SH-SY5Y (cell line): ENCODE measurements at regions not wholly inside any gene's neighbourhood (a gene's known extent, or its start where the extent isn't known, plus 50 kb on each side); places are given as distances from the start of the nearest gene placed in this dataset.

Source experiments
- GATA2 ChIP-seq: IDR thresholded peaks from 2 replicates; pipeline ENCODE4 v1.6.1; 2011; ENCODE audit warnings: mild to moderate bottlenecking, low read depth, low read length
- GATA3 ChIP-seq: IDR thresholded peaks from 2 replicates; pipeline ENCODE4 v1.6.1; 2011; ENCODE audit warnings: low read depth, mild to moderate bottlenecking, low read length, moderate library complexity

DNA sequence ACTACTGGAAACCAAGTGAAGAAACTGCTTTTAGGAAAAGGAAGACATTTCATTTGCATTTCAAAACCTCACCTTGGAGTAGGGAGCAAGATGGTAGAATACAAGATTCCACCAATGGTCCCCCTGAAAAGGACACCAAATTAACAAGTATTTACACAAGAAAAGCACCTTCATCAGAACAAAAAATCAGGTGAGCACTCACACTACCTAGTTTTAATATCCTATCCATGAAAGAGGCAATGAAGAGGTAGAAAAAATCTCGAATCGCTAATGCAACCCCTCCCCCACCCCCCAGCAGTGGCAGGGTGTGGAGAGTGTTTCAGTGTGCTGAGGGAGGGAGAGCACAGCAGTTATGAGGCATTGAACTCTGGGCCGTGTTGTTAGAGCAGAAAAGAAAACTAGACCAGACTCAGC is 1397.0 kb upstream of the C9orf72 start:
- TF ChIP-seq GATA2 (no peak), GATA3 (no peak)
